HL-60 (cell line): ENCODE measurements at regions not wholly inside any gene's neighbourhood (a gene's known extent, or its start where the extent isn't known, plus 50 kb on each side); places are given as distances from the start of the nearest gene placed in this dataset.

ENCODE experiments used
- DNase-seq, 2 experiments: peaks; one replicate each; pipeline ENCODE4 v3.0.0-alpha.2; 2010 to 2020; ENCODE audit warnings: low read depth in 1 of 2, low spot score in 1 of 2
- H3K27ac ChIP-seq: fragments of 250-450 bp; sonication (Bioruptor Pico); replicated peaks from 2 replicates; pipeline ENCODE4 v1.5.1; 2020; ENCODE audit warnings: mild to moderate bottlenecking, moderate library complexity
- H3K27me3 ChIP-seq: fragments of 250-450 bp; sonication (Bioruptor Pico); 2 replicates; pipeline ENCODE4 v1.5.1; 2021; ENCODE audit warnings: mild to moderate bottlenecking, moderate library complexity; ENCODE audit not compliant: insufficient read depth, poor library complexity, severe bottlenecking
- H3K4me3 ChIP-seq: replicated peaks from 2 replicates; pipeline ENCODE4 v1.5.1; 2011; ENCODE audit warnings: mild to moderate bottlenecking, control low read depth, low read length; ENCODE audit not compliant: insufficient read depth
- GABPA ChIP-seq: IDR thresholded peaks from 2 replicates; pipeline ENCODE4 v1.6.1; 2012; ENCODE audit warnings: low read depth
- POLR2AphosphoS5 ChIP-seq: IDR thresholded peaks from 2 replicates; pipeline ENCODE4 v1.6.1; 2012; ENCODE audit warnings: low read depth
- SPI1 ChIP-seq: IDR thresholded peaks from 2 replicates; pipeline ENCODE4 v1.6.1; 2012; ENCODE audit warnings: low read depth, mild to moderate bottlenecking, borderline replicate concordance
- TF ChIP-seq, protein P1 (sequence below): IDR thresholded peaks from one replicate; pipeline ENCODE4 v1.5.1; 2011; ENCODE audit warnings: low read length, control low read depth, inconsistent platforms; ENCODE audit not compliant: insufficient read depth
- TF ChIP-seq, protein P2 (sequence below): IDR thresholded peaks from 2 replicates; pipeline ENCODE4 v1.6.1; 2012; ENCODE audit warnings: low read depth; ENCODE audit not compliant: insufficient replicate concordance

DNA sequence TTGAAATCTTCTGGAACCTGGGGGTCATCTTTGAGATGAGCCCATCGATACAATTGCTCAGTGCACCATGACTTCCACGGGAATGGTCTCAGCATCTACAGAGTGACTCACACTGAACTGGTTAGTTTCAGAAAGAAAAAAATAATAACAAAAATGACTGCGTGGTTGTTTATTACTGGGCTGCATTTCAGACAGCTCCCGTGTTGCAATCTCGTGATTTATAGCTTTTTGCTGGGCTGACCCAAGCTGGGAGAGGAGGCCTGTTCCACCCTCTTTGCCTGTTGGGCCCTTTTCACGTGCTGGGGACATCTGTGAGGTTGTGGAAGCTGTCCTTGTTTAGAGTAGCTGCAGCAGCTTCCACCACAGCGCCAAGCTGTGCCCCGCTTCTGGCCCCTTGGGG is 225.5 kb downstream of the BMP7 start:
- Histone ChIP-seq H3K27ac (no peak overlapping the region), H3K27me3 (no peaks in the 10 kb centered on the region), H3K4me3 (no peak overlapping the region)
- TF ChIP-seq POLR2AphosphoS5: no peak
- TF ChIP-seq, protein P1, sequence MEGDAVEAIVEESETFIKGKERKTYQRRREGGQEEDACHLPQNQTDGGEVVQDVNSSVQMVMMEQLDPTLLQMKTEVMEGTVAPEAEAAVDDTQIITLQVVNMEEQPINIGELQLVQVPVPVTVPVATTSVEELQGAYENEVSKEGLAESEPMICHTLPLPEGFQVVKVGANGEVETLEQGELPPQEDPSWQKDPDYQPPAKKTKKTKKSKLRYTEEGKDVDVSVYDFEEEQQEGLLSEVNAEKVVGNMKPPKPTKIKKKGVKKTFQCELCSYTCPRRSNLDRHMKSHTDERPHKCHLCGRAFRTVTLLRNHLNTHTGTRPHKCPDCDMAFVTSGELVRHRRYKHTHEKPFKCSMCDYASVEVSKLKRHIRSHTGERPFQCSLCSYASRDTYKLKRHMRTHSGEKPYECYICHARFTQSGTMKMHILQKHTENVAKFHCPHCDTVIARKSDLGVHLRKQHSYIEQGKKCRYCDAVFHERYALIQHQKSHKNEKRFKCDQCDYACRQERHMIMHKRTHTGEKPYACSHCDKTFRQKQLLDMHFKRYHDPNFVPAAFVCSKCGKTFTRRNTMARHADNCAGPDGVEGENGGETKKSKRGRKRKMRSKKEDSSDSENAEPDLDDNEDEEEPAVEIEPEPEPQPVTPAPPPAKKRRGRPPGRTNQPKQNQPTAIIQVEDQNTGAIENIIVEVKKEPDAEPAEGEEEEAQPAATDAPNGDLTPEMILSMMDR: no peak
- TF ChIP-seq, protein P2, sequence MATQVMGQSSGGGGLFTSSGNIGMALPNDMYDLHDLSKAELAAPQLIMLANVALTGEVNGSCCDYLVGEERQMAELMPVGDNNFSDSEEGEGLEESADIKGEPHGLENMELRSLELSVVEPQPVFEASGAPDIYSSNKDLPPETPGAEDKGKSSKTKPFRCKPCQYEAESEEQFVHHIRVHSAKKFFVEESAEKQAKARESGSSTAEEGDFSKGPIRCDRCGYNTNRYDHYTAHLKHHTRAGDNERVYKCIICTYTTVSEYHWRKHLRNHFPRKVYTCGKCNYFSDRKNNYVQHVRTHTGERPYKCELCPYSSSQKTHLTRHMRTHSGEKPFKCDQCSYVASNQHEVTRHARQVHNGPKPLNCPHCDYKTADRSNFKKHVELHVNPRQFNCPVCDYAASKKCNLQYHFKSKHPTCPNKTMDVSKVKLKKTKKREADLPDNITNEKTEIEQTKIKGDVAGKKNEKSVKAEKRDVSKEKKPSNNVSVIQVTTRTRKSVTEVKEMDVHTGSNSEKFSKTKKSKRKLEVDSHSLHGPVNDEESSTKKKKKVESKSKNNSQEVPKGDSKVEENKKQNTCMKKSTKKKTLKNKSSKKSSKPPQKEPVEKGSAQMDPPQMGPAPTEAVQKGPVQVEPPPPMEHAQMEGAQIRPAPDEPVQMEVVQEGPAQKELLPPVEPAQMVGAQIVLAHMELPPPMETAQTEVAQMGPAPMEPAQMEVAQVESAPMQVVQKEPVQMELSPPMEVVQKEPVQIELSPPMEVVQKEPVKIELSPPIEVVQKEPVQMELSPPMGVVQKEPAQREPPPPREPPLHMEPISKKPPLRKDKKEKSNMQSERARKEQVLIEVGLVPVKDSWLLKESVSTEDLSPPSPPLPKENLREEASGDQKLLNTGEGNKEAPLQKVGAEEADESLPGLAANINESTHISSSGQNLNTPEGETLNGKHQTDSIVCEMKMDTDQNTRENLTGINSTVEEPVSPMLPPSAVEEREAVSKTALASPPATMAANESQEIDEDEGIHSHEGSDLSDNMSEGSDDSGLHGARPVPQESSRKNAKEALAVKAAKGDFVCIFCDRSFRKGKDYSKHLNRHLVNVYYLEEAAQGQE: no peak
- no peak for TF ChIP-seq GABPA
- no peak for TF ChIP-seq SPI1
- DNase-seq: no peak

DNA sequence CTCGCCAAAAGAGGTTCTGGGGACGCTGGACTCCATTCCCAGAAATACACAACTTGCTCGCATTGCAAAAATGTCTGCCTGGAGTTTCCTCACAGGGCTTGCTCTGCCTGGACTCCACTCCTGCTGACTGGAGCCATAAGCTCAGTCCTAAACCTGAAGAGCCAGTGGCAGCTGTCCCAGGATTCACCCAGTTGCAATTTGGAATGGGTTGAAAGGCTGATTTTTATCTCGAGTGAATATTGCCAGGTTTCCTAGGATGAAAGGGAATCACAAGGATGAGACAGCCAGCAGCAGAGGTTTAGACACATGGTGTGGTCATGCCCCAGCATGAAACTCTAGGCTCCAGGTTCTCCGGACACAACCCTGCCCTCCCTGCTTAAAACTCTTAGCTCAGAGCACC is 223.3 kb downstream of the BMP7 start:
- H3K4me3 ChIP-seq: no peak overlapping the region
- no peak for DNase-seq
- H3K27ac ChIP-seq: no peak overlapping the region
- no peak for TF ChIP-seq SPI1
- TF ChIP-seq GABPA: no peak
- TF ChIP-seq, protein P2: no peak
- TF ChIP-seq POLR2AphosphoS5: no peak
- TF ChIP-seq, protein P1: no peak
- H3K27me3 ChIP-seq: no peaks in the 10 kb centered on the region

DNA sequence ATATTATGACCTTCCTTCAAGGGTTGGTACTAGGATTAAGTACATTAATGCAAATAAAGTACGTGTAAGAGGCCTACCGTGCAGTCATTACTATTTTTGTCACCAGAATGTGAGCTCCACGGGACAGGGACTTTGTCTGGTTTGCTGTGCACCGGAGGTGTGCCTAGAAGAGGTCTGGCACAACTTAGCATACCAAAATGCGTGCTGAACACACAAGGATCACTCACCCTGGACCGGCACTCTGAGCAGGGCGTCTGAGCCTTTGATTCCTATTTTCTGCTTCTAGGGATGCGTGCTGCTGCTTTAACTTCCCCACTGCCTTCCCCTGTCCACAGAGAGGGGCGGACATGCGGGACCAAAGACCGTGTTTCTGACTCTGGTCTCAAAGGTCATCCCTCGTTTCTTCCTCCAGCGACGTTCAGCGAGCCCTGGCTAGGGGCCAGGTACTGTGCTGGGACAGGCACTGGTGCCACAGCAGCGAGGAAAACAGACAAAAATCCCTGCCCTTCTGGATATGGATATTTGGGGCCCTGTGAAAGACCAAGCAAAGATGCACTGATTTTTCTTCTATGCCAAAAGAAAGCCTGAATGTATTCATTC is 222.7 kb downstream of the BMP7 start:
- DNase-seq: no peak
- Histone ChIP-seq H3K27ac (no peak overlapping the region), H3K4me3 (no peak overlapping the region), H3K27me3 (no peaks in the 10 kb centered on the region)
- TF ChIP-seq, protein P1: no peak
- no peak for TF ChIP-seq GABPA
- no peak for TF ChIP-seq SPI1
- TF ChIP-seq POLR2AphosphoS5: no peak
- TF ChIP-seq, protein P2: no peak
